Uterus (tissue), 3 donors: ENCODE measurements at regions not wholly inside any gene's neighbourhood (a gene's known extent, or its start where the extent isn't known, plus 50 kb on each side); places are given as distances from the start of the nearest gene placed in this dataset.

Experiments
- DNase-seq, 2 donors: peaks; one replicate each; pipeline ENCODE4 v3.0.0-alpha.2; 2019 to 2020
- H3K27ac ChIP-seq, 2 donors: fragments of 200-600 bp; sonication (generic); 1 replicate in 1 of 2; 2 replicates in 1 of 2; pipeline ENCODE4 v1.5.1; 2016 to 2018
- H3K27me3 ChIP-seq, 2 donors: fragments of 200-600 bp; sonication (generic); one replicate each; pipeline ENCODE4 v1.5.1; 2018 to 2019; ENCODE audit warnings: control low read depth in 1 of 2
- H3K36me3 ChIP-seq, 2 donors: fragments of 200-600 bp; sonication (generic); one replicate each; pipeline ENCODE4 v1.5.1; 2019; ENCODE audit warnings: control low read depth in 1 of 2
- H3K4me1 ChIP-seq, 2 donors: fragments of 200-600 bp; sonication (generic); one replicate each; pipeline ENCODE4 v1.5.1; 2018 to 2019; ENCODE audit warnings: control low read depth in 1 of 2
- H3K4me3 ChIP-seq, 2 donors: fragments of 200-600 bp; sonication (generic); 1 replicate in 1 of 2; 2 replicates in 1 of 2; pipeline ENCODE4 v1.5.1; 2018 to 2019; ENCODE audit warnings: mild to moderate bottlenecking in 1 of 2
- H3K9me3 ChIP-seq, 2 donors: fragments of 200-600 bp; sonication (generic); one replicate each; pipeline ENCODE4 v1.5.1; 2019; ENCODE audit warnings: control low read depth in 1 of 2
- POLR2A ChIP-seq, 2 donors: fragments of 450-650 bp; IDR thresholded peaks; one replicate each; pipeline ENCODE4 v1.6.1; 2016; ENCODE audit warnings: antibody characterized with exemption in 2 of 2, mild to moderate bottlenecking in 1 of 2, moderate library complexity in 1 of 2
- intact Hi-C: fragments of 100-400 bp; cut with DNase I; formaldehyde crosslinking; loops from one replicate; pipeline ENCODE4 v1.15.1; 2023; ENCODE audit warnings: low total_unique reads
- TF ChIP-seq, protein P1 (sequence below), 4 experiments: fragments of 200-600 bp in 2 of 4; fragments of 450-650 bp in 2 of 4; sonication (generic) in 2 of 4; IDR thresholded peaks; one replicate each; pipeline ENCODE4 v1.5.1; 2016 to 2019; ENCODE audit warnings: antibody characterized with exemption in 4 of 4, mild to moderate bottlenecking in 2 of 4, moderate library complexity in 1 of 4
- donor health status: DM: yes; HTN: yes; CAD: no.

DNA sequence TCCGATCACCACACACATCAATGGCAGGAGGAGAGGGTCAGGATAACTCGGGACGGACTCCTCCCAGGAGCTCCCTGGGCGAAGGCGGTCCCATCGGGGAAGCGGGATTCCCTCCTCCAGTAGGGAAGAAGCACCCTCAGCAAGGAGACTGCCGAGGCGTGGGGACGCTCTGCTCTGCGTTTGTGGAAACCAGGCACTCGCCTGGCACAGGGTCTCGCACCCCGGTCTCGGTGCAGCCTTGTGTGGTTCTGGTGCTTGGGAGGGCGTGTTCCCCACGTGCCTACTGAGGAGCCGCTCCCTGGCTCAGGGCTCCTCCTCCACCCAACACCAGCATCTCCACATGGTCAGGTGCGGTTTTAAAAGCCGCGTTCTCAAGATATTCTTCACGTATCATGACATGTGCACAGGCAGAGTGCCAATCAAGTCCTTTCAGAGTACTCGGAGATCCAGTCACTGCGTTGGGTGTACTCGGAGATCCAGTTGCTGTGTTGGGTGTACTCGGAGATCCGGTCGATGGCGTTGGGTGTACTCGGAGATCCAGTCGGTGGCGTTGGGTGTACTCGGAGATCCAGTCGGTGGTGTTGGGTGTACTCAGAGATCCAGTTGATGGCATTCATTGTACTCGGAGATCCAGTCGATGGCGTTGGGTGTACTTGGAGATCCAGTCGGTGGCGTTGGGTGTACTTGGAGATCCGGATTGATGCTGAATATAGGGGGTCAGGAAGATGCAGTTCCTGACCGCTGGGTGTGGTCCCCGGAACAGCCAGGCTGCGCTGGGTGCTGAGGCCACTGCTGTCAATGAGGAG, 117.5 kb downstream of the RTP5 start:
- Histone ChIP-seq H3K4me3 (no peak overlapping the region), H3K36me3 (no peaks in the 10 kb centered on the region), H3K27ac (no peak overlapping the region), H3K27me3 (no peaks in the 10 kb centered on the region), H3K9me3 (no peaks in the 10 kb centered on the region), H3K4me1 (no peaks in the 10 kb centered on the region)
- DNase-seq: no peak
- intact Hi-C loops: no loop called here
- no peak for TF ChIP-seq POLR2A (IDR thresholded peaks at IDR 0.05)
- TF ChIP-seq, protein P1, sequence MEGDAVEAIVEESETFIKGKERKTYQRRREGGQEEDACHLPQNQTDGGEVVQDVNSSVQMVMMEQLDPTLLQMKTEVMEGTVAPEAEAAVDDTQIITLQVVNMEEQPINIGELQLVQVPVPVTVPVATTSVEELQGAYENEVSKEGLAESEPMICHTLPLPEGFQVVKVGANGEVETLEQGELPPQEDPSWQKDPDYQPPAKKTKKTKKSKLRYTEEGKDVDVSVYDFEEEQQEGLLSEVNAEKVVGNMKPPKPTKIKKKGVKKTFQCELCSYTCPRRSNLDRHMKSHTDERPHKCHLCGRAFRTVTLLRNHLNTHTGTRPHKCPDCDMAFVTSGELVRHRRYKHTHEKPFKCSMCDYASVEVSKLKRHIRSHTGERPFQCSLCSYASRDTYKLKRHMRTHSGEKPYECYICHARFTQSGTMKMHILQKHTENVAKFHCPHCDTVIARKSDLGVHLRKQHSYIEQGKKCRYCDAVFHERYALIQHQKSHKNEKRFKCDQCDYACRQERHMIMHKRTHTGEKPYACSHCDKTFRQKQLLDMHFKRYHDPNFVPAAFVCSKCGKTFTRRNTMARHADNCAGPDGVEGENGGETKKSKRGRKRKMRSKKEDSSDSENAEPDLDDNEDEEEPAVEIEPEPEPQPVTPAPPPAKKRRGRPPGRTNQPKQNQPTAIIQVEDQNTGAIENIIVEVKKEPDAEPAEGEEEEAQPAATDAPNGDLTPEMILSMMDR (IDR thresholded peaks at IDR 0.05): no peak

DNA sequence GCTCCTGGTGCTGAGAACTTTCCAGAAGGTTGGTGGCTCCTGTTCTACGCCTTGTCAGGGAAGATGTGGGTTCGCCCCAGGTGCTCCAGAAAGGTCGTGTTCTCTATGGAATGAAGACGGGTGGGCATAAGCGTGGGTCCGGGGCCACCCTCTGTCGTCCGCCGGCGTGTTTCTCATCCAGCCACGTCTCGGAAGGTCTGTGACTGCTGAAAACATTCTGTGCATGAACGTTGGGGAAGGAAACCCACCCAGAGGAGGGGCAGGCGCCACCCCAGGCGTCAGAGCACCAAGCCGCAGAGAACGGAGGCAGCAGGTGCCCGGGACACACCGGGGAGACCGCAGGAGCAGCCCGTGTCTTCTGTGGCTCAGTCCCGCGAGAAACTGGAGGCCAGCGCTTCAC, 118.2 kb downstream of the RTP5 start:
- TF ChIP-seq, protein P1 (IDR thresholded peaks at IDR 0.05): no peak
- TF ChIP-seq POLR2A (IDR thresholded peaks at IDR 0.05): no peak
- H3K4me3 ChIP-seq: no peak overlapping the region

DNA sequence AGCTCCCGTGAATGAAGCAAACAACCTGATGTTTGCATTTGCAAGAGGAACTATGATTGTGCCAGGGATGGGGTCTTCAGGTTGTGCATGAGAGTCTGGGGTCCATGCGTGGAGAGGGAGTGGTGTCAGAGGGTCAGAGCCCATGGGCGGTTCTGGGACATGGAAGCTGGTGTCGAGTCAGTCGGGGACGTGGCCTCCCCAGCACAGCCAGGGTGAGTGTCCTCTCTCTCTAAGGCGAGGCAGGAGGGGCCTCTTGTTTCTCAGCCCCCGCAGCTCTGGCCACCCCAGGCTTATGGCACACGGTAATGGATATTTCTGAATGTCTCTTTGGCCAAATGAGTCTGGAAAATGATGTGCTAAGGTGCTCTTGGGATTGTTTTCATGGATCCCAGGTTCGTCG, 118.6 kb downstream of the RTP5 start:
- no peaks in the 10 kb centered on the region for H3K27me3 ChIP-seq
- TF ChIP-seq, protein P1 (IDR thresholded peaks at IDR 0.05): no peak
- TF ChIP-seq POLR2A (IDR thresholded peaks at IDR 0.05): no peak
- no peaks in the 10 kb centered on the region for H3K9me3 ChIP-seq
- H3K36me3 ChIP-seq: no peaks in the 10 kb centered on the region
- intact Hi-C loops: no loop called here
- no peaks in the 10 kb centered on the region for H3K4me1 ChIP-seq
- no peak for DNase-seq
- no peak overlapping the region for H3K4me3 ChIP-seq
- H3K27ac ChIP-seq: no peak overlapping the region

More for the DNA sequence above, 118.2 kb downstream of the RTP5 start:
- DNase-seq: no peak
- Histone ChIP-seq H3K27me3 (no peaks in the 10 kb centered on the region), H3K9me3 (no peaks in the 10 kb centered on the region), H3K4me1 (no peaks in the 10 kb centered on the region), H3K27ac (no peak overlapping the region), H3K36me3 (no peaks in the 10 kb centered on the region)
- intact Hi-C loops: no loop called here

DNA sequence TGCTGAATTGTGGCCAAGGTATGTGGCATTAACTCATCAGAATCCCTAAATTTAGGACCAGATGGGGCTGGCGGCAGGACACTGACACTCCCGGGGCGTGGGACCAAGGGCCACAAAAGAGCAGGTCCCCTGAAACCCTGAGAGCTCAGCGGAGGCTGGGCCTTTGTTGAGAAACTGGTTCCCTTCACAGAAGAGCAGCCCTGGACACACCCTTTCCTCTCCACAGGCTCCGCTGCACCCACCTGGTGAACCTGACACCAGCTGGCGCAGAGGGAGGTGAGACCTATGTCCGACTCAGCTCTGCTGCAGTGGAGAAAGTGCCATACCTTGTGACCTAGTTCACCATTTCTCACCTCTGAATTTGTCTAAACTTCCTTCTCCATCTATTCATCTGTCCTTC, 119.5 kb downstream of the RTP5 start:
- no peaks in the 10 kb centered on the region for H3K36me3 ChIP-seq

DNA sequence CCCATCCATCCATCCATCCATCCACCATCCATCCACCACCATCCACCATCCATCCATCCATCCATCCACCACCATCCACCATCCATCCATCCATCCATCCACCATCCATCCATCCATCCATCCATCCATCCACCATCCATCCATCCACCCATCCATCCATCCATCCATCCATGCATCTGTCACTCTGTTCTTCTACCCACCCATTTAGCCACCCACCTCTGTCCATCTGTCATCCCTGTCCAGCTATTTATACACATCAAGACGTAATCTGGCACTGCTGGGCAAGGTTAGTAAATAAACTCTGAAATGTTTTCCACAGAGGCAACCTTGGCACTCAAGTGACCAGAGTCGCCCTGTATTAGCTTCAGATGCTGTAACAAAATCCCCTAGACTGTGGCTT, 120.9 kb downstream of the RTP5 start:
- Histone ChIP-seq H3K27me3 (no peaks in the 10 kb centered on the region), H3K4me3 (no peak overlapping the region), H3K36me3 (no peaks in the 10 kb centered on the region), H3K9me3 (no peaks in the 10 kb centered on the region), H3K27ac (no peak overlapping the region), H3K4me1 (no peaks in the 10 kb centered on the region)
- no peak for DNase-seq
- TF ChIP-seq POLR2A (IDR thresholded peaks at IDR 0.05): no peak
- TF ChIP-seq, protein P1 (IDR thresholded peaks at IDR 0.05): no peak
- intact Hi-C loops: no loop called here

More for the DNA sequence above, 119.5 kb downstream of the RTP5 start:
- intact Hi-C loops: no loop called here
- Histone ChIP-seq H3K9me3 (no peaks in the 10 kb centered on the region), H3K4me1 (no peaks in the 10 kb centered on the region), H3K27me3 (no peaks in the 10 kb centered on the region), H3K27ac (no peak overlapping the region), H3K4me3 (no peak overlapping the region)
- no peak for TF ChIP-seq POLR2A (IDR thresholded peaks at IDR 0.05)
- no peak for DNase-seq
